Adipocyte (in vitro differentiated cells): ENCODE measurements at regions not wholly inside any gene's neighbourhood (a gene's known extent, or its start where the extent isn't known, plus 50 kb on each side); places are given as distances from the start of the nearest gene placed in this dataset.

Experiments used
- DNase-seq: peaks from one replicate; pipeline ENCODE4 v3.0.0-alpha.2; 2015; ENCODE audit warnings: low read depth
- H3K27me3 ChIP-seq: replicated peaks from 2 replicates; pipeline ENCODE4 v1.7.0; 2013; ENCODE audit warnings: mild to moderate bottlenecking, low read length, moderate library complexity; ENCODE audit not compliant: control insufficient read depth, insufficient read depth
- H3K36me3 ChIP-seq: 2 replicates; pipeline ENCODE4 v1.7.0; 2013; ENCODE audit warnings: low read length, mild to moderate bottlenecking, moderate library complexity; ENCODE audit not compliant: control insufficient read depth, insufficient read depth, severe bottlenecking
- H3K4me1 ChIP-seq: 2 replicates; pipeline ENCODE4 v1.7.0; 2013; ENCODE audit warnings: mild to moderate bottlenecking, low read length, moderate library complexity; ENCODE audit not compliant: control insufficient read depth, insufficient read depth
- H3K4me3 ChIP-seq: 2 replicates; pipeline ENCODE4 v1.7.0; 2013; ENCODE audit warnings: mild to moderate bottlenecking, low read length, moderate library complexity
- H3K9ac ChIP-seq: 2 replicates; pipeline ENCODE4 v1.7.0; 2013; ENCODE audit warnings: mild to moderate bottlenecking, low read length, moderate library complexity
- H3K9me3 ChIP-seq: 2 replicates; pipeline ENCODE4 v1.7.0; 2013; ENCODE audit warnings: mild to moderate bottlenecking, low read length, moderate library complexity; ENCODE audit not compliant: control insufficient read depth

GRCh38 chr6:169843991-169844390 is 92.6 kb downstream of the ERMARD start:
- H3K4me1 ChIP-seq, result no peaks in the 10 kb centered on the region
- H3K36me3 ChIP-seq, result no peaks in the 10 kb centered on the region
- peaks cover 39% of the 10 kb centered on the region for H3K27me3 ChIP-seq
- H3K9me3 ChIP-seq, result peaks cover 5% of the 10 kb centered on the region
- no peak overlapping the region for H3K4me3 ChIP-seq
- DNase-seq, result no peak
- H3K9ac ChIP-seq, result no peak overlapping the region

GRCh38 chr6:169843110-169843509 is 91.7 kb downstream of the ERMARD start:
- Histone ChIP-seq H3K27me3 (peaks cover 46% of the 10 kb centered on the region), H3K36me3 (no peaks in the 10 kb centered on the region), H3K9ac (no peak overlapping the region), H3K4me3 (no peak overlapping the region), H3K4me1 (no peaks in the 10 kb centered on the region), H3K9me3 (peaks cover 5% of the 10 kb centered on the region)
- DNase-seq, result no peak

- no peak for DNase-seq
- Histone ChIP-seq H3K36me3 (no peaks in the 10 kb centered on the region), H3K4me1 (no peaks in the 10 kb centered on the region), H3K9ac (no peak overlapping the region), H3K9me3 (peaks cover 5% of the 10 kb centered on the region), H3K4me3 (no peak overlapping the region), H3K27me3 (peaks cover 55% of the 10 kb centered on the region)
Observed at GRCh38 chr6:169841907-169842606, 90.6 kb downstream of the ERMARD start.

GRCh38 chr6:169841251-169841650 is 89.8 kb downstream of the ERMARD start:
- no peak for DNase-seq
- peaks cover 55% of the 10 kb centered on the region for H3K27me3 ChIP-seq
- H3K4me1 ChIP-seq, result no peaks in the 10 kb centered on the region
- peaks cover 5% of the 10 kb centered on the region for H3K9me3 ChIP-seq
- no peak overlapping the region for H3K9ac ChIP-seq
- no peak overlapping the region for H3K4me3 ChIP-seq
- no peaks in the 10 kb centered on the region for H3K36me3 ChIP-seq

- no peak overlapping the region for H3K9ac ChIP-seq
- no peaks in the 10 kb centered on the region for H3K4me1 ChIP-seq
- peaks cover 55% of the 10 kb centered on the region for H3K27me3 ChIP-seq
- H3K4me3 ChIP-seq, result no peak overlapping the region
- DNase-seq, result no peak
- peaks cover 14% of the 10 kb centered on the region for H3K9me3 ChIP-seq
- no peaks in the 10 kb centered on the region for H3K36me3 ChIP-seq
Observed at GRCh38 chr6:169839898-169840631, 88.6 kb downstream of the ERMARD start.

GRCh38 chr6:169839493-169839892 is 88.1 kb downstream of the ERMARD start:
- no peak for DNase-seq
- no peak overlapping the region for H3K4me3 ChIP-seq
- no peaks in the 10 kb centered on the region for H3K4me1 ChIP-seq
- H3K9ac ChIP-seq, result no peak overlapping the region
- peaks cover 53% of the 10 kb centered on the region for H3K27me3 ChIP-seq
- H3K36me3 ChIP-seq, result no peaks in the 10 kb centered on the region
- peaks cover 14% of the 10 kb centered on the region for H3K9me3 ChIP-seq

- peaks cover 14% of the 10 kb centered on the region for H3K9me3 ChIP-seq
- H3K4me3 ChIP-seq, result no peak overlapping the region
- H3K9ac ChIP-seq, result no peak overlapping the region
- H3K4me1 ChIP-seq, result no peaks in the 10 kb centered on the region
- no peaks in the 10 kb centered on the region for H3K36me3 ChIP-seq
- peaks cover 50% of the 10 kb centered on the region for H3K27me3 ChIP-seq
- DNase-seq, result no peak
Observed at GRCh38 chr6:169839029-169839481, 87.6 kb downstream of the ERMARD start.

- H3K4me3 ChIP-seq, result no peak overlapping the region
- DNase-seq, result no peak
- peaks cover 44% of the 10 kb centered on the region for H3K27me3 ChIP-seq
Observed at GRCh38 chr6:169838346-169839028, 87.1 kb downstream of the ERMARD start.

GRCh38 chr6:169837529-169838250 is 86.3 kb downstream of the ERMARD start:
- no peak for DNase-seq
- no peaks in the 10 kb centered on the region for H3K4me1 ChIP-seq
- no peaks in the 10 kb centered on the region for H3K36me3 ChIP-seq
- peaks cover 10% of the 10 kb centered on the region for H3K9me3 ChIP-seq
- H3K4me3 ChIP-seq, result no peak overlapping the region
- peaks cover 36% of the 10 kb centered on the region for H3K27me3 ChIP-seq
- no peak overlapping the region for H3K9ac ChIP-seq

More at GRCh38 chr6:169838346-169839028, 87.1 kb downstream of the ERMARD start:
- peaks cover 10% of the 10 kb centered on the region for H3K9me3 ChIP-seq
- H3K9ac ChIP-seq, result no peak overlapping the region
- H3K36me3 ChIP-seq, result no peaks in the 10 kb centered on the region
- H3K4me1 ChIP-seq, result no peaks in the 10 kb centered on the region

GRCh38 chr6:169833258-169833794 is 81.9 kb downstream of the ERMARD start:
- DNase-seq, result no peak

More at GRCh38 chr6:169833258-169833794, 81.9 kb downstream of the ERMARD start:
- no peak overlapping the region for H3K9ac ChIP-seq
- peaks cover 47% of the 10 kb centered on the region for H3K27me3 ChIP-seq
- H3K36me3 ChIP-seq, result no peaks in the 10 kb centered on the region
- no peak overlapping the region for H3K4me3 ChIP-seq
- H3K4me1 ChIP-seq, result no peaks in the 10 kb centered on the region
- H3K9me3 ChIP-seq, result peaks cover 10% of the 10 kb centered on the region
